Mucosa of descending colon (tissue), 3 donors: ENCODE measurements at regions not wholly inside any gene's neighbourhood (a gene's known extent, or its start where the extent isn't known, plus 50 kb on each side); places are given as distances from the start of the nearest gene placed in this dataset.

Experiments
- ATAC-seq: fragments of 200-7000 bp; cut with Tn5 transposase; one replicate; pipeline ENCODE4 v1.9.1; 2020; ENCODE audit warnings: mild to moderate bottlenecking, moderate library complexity
- DNase-seq, 3 donors: peaks; one replicate each; pipeline ENCODE4 v3.0.0-alpha.2; 2020
- H3K36me3 ChIP-seq: fragments of 200-600 bp; one replicate; pipeline ENCODE4 v1.8.0; 2021; ENCODE audit warnings: low read depth, mild to moderate bottlenecking
- H3K4me1 ChIP-seq: fragments of 200-600 bp; one replicate; pipeline ENCODE4 v1.8.0; 2021; ENCODE audit warnings: low read depth, mild to moderate bottlenecking
- H3K4me3 ChIP-seq: fragments of 200-600 bp; one replicate; pipeline ENCODE4 v1.8.0; 2021; ENCODE audit warnings: mild to moderate bottlenecking
- H3K9me3 ChIP-seq: fragments of 200-600 bp; one replicate; pipeline ENCODE4 v1.8.0; 2021; ENCODE audit warnings: mild to moderate bottlenecking
- CTCF ChIP-seq: fragments of 200-600 bp; IDR thresholded peaks from one replicate; pipeline ENCODE4 v1.8.0; 2022; ENCODE audit warnings: antibody characterized with exemption, mild to moderate bottlenecking
- intact Hi-C, 2 donors: fragments of 100-400 bp; cut with DNase I in 1 of 2; cut with micrococcal nuclease in 1 of 2; formaldehyde crosslinking; loops; one replicate each; pipeline versions ENCODE4 v1.11.0 to v1.11.1; 2022; cut with DNase I, micrococcal nuclease
- donor health status: DM: no; HTN: no; CAD: no; lungs with moderate emphysema.
- donor health status: DM: no; HTN: no; CAD: no.
- donor health status: DM: no; HTN: yes; CAD: no.

GRCh38 chr1:115164484-115164883, 75.2 kb upstream of the TSPAN2 start:
- Histone ChIP-seq H3K36me3 (no peaks in the 10 kb centered on the region), H3K4me3 (no peak overlapping the region), H3K4me1 (no peaks in the 10 kb centered on the region), H3K9me3 (no peaks in the 10 kb centered on the region)
- intact Hi-C loops: no loop called here
- no peak for DNase-seq
- ATAC-seq: no peak
- no peak for TF ChIP-seq CTCF

DNA sequence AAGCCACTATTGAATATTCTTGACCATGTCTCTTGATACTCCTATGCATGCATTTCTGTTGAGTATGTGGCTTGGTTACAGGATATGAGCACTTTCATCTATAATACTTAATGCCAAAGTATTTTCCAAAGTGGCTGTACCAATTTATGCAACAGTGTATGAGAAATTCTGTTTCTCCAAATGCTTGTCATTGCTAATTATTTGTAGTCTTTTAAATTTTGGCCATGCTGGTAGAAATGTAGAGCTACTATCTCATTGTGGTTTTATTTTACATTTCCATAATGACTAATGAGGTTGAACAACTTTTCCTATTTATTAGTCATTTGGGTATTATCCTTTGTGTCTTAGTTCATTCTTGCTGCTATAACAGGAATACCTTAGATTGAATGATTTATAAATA, 71.4 kb upstream of the TSPAN2 start:
- ATAC-seq (no peak), DNase-seq (no peak)
- Histone ChIP-seq H3K4me1 (no peaks in the 10 kb centered on the region), H3K36me3 (no peaks in the 10 kb centered on the region), H3K4me3 (no peak overlapping the region), H3K9me3 (no peaks in the 10 kb centered on the region)
- TF ChIP-seq CTCF: no peak
- intact Hi-C loops: no loop called here

DNA sequence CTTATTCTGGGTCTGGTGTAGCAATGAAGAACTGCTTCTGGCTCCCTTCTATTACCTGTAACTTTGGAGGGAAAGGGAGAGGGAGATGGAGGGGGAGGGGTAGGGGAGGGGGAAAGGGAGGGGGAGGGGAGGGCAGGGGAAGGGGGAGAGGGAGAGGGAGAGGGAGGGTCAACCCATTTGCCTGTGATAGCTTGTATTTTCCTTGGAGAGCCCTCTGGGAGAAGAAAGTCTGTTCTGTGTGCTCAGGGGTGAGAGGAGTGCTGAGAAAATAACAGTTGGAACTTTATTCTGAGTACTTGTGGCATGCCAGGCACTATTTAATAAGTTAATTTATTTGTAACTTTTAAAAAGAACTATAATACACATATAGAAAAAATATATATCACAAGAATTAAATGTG, 70.7 kb upstream of the TSPAN2 start:
- DNase-seq (no peak), ATAC-seq (no peak)
- no peak for TF ChIP-seq CTCF
- no peak overlapping the region for H3K4me3 ChIP-seq
- intact Hi-C loops: no loop called here
- H3K36me3 ChIP-seq: no peaks in the 10 kb centered on the region
- H3K9me3 ChIP-seq: no peaks in the 10 kb centered on the region
- no peaks in the 10 kb centered on the region for H3K4me1 ChIP-seq

GRCh38 chr1:115158181-115158580, 68.9 kb upstream of the TSPAN2 start:
- Histone ChIP-seq H3K9me3 (no peaks in the 10 kb centered on the region), H3K36me3 (no peaks in the 10 kb centered on the region), H3K4me1 (no peaks in the 10 kb centered on the region), H3K4me3 (no peak overlapping the region)
- no peak for DNase-seq
- TF ChIP-seq CTCF: no peak
- ATAC-seq: no peak
- intact Hi-C loops: no loop called here

- Histone ChIP-seq H3K4me3 (no peak overlapping the region), H3K9me3 (no peaks in the 10 kb centered on the region), H3K4me1 (no peaks in the 10 kb centered on the region), H3K36me3 (no peaks in the 10 kb centered on the region)
- no peak for DNase-seq
- no peak for TF ChIP-seq CTCF
- no peak for ATAC-seq
- intact Hi-C loops: no loop called here
Observed at GRCh38 chr1:115156826-115157468, 67.6 kb upstream of the TSPAN2 start.
